GM19025 (cell line): ENCODE measurements at regions not wholly inside any gene's neighbourhood (a gene's known extent, or its start where the extent isn't known, plus 50 kb on each side); places are given as distances from the start of the nearest gene placed in this dataset.
"Not testable (repeated sequence)": the region's sequence is repeated elsewhere in the genome, so short reads cannot be mapped to it uniquely, and the experiment has no call there.

Source experiments
- ATAC-seq: cut with Tn5 transposase; IDR thresholded peaks from one replicate; pipeline ENCODE4 v1.9.1; 2021; ENCODE audit warnings: mild to moderate bottlenecking, low read depth, moderate library complexity; ENCODE audit not compliant: unreplicated experiment

GRCh38 chr15:92705764-92706163, 50.2 kb upstream of the FAM174B start:
- no peak for ATAC-seq

- no peak for ATAC-seq
Measured at GRCh38 chr15:92706201-92706600, 50.6 kb upstream of the FAM174B start.

- no peak for ATAC-seq
Measured at GRCh38 chr15:92707880-92708551, 52.4 kb upstream of the FAM174B start.

GRCh38 chr15:92708635-92709034, 53.1 kb upstream of the FAM174B start:
- ATAC-seq = no peak

GRCh38 chr15:92709110-92709790, 53.7 kb upstream of the FAM174B start:
- ATAC-seq = no peak

- ATAC-seq = no peak
Measured at GRCh38 chr15:92711457-92711831, 55.9 kb upstream of the FAM174B start.

- peak; percentile 29 for ATAC-seq
Measured at GRCh38 chr15:92714077-92714476, 58.5 kb upstream of the FAM174B start.

- ATAC-seq = peak; percentile 61
Measured at GRCh38 chr15:92714477-92715401, 59.2 kb upstream of the FAM174B start.

- ATAC-seq = no peak
Measured at GRCh38 chr15:92715758-92716157, 60.2 kb upstream of the FAM174B start.

- no peak for ATAC-seq
Measured at GRCh38 chr15:92719021-92719420, 63.4 kb upstream of the FAM174B start.

GRCh38 chr15:92724144-92724543, 68.6 kb upstream of the FAM174B start:
- no peak for ATAC-seq

- no peak for ATAC-seq
Measured at GRCh38 chr15:92725171-92725570, 69.6 kb upstream of the FAM174B start.

GRCh38 chr15:92728266-92728665, 72.7 kb upstream of the FAM174B start:
- no peak for ATAC-seq

GRCh38 chr15:92733090-92733933, 77.7 kb upstream of the FAM174B start:
- no peak for ATAC-seq

- no peak for ATAC-seq
Measured at GRCh38 chr15:92733934-92734521, 78.5 kb upstream of the FAM174B start.

GRCh38 chr15:92739246-92739645, 83.7 kb upstream of the FAM174B start:
- not testable (repeated sequence) for ATAC-seq

- no peak for ATAC-seq
Measured at GRCh38 chr15:92745845-92746271, 90.3 kb upstream of the FAM174B start.

GRCh38 chr15:92747047-92747446, 91.5 kb upstream of the FAM174B start:
- no peak for ATAC-seq

GRCh38 chr15:92749216-92749615, 93.6 kb upstream of the FAM174B start:
- ATAC-seq = no peak

- ATAC-seq = no peak
Measured at GRCh38 chr15:92749946-92750345, 94.4 kb upstream of the FAM174B start.
